ENCODE measurements at regions not wholly inside any gene's neighbourhood (a gene's known extent, or its start where the extent isn't known, plus 50 kb on each side); places are given as distances from the start of the nearest gene placed in this dataset.

GRCh38 chr22:48803171-48803947, 1024.3 kb downstream of the BRD1 start:
- DNase-seq (ENCODE audit: low read depth, low spot score): no peak

GRCh38 chr22:48802576-48802975, 1025.1 kb downstream of the BRD1 start:
- no peak for DNase-seq (ENCODE audit: low read depth, low spot score)

GRCh38 chr22:48800886-48801607, 1026.6 kb downstream of the BRD1 start:
- no peak for DNase-seq (ENCODE audit: low read depth, low spot score)

- DNase-seq (ENCODE audit: low read depth, low spot score): no peak
These were observed 1027.4 kb downstream of the BRD1 start for GRCh38 chr22:48800036-48800885.

GRCh38 chr22:48799227-48799970, 1028.3 kb downstream of the BRD1 start:
- DNase-seq (ENCODE audit: low read depth, low spot score): no peak

GRCh38 chr22:48798281-48799226, 1029.1 kb downstream of the BRD1 start:
- DNase-seq (ENCODE audit: low read depth, low spot score): no peak

- no peak for DNase-seq (ENCODE audit: low read depth, low spot score)
These were observed 1029.9 kb downstream of the BRD1 start for GRCh38 chr22:48797731-48798130.

GRCh38 chr22:48796310-48797015, 1031.2 kb downstream of the BRD1 start:
- DNase-seq (ENCODE audit: low read depth, low spot score): no peak

GRCh38 chr22:48795664-48796063, 1032.0 kb downstream of the BRD1 start:
- no peak for DNase-seq (ENCODE audit: low read depth, low spot score)

- no peak for DNase-seq (ENCODE audit: low read depth, low spot score)
These were observed 1032.8 kb downstream of the BRD1 start for GRCh38 chr22:48794906-48795305.

- no peak for DNase-seq (ENCODE audit: low read depth, low spot score)
These were observed 1033.7 kb downstream of the BRD1 start for GRCh38 chr22:48793949-48794348.

- no peak for DNase-seq (ENCODE audit: low read depth, low spot score)
These were observed 1041.0 kb downstream of the BRD1 start for GRCh38 chr22:48786679-48786996.

- DNase-seq (ENCODE audit: low read depth, low spot score): no peak
These were observed 1041.6 kb downstream of the BRD1 start for GRCh38 chr22:48785792-48786678.

- DNase-seq (ENCODE audit: low read depth, low spot score): no peak
These were observed 1042.8 kb downstream of the BRD1 start for GRCh38 chr22:48784701-48785503.

GRCh38 chr22:48783821-48784266, 1043.8 kb downstream of the BRD1 start:
- no peak for DNase-seq (ENCODE audit: low read depth, low spot score)

- DNase-seq (ENCODE audit: low read depth, low spot score): no peak
These were observed 1044.7 kb downstream of the BRD1 start for GRCh38 chr22:48782811-48783511.

- DNase-seq (ENCODE audit: low read depth, low spot score): no peak
These were observed 1045.3 kb downstream of the BRD1 start for GRCh38 chr22:48782326-48782725.
